HG03520 (cell line): ENCODE measurements at regions not wholly inside any gene's neighbourhood (a gene's known extent, or its start where the extent isn't known, plus 50 kb on each side); places are given as distances from the start of the nearest gene placed in this dataset.

Experiments used
- ATAC-seq: cut with Tn5 transposase; IDR thresholded peaks from one replicate; pipeline ENCODE4 v1.9.1; 2021; ENCODE audit warnings: mild to moderate bottlenecking, moderate library complexity; ENCODE audit not compliant: unreplicated experiment

DNA sequence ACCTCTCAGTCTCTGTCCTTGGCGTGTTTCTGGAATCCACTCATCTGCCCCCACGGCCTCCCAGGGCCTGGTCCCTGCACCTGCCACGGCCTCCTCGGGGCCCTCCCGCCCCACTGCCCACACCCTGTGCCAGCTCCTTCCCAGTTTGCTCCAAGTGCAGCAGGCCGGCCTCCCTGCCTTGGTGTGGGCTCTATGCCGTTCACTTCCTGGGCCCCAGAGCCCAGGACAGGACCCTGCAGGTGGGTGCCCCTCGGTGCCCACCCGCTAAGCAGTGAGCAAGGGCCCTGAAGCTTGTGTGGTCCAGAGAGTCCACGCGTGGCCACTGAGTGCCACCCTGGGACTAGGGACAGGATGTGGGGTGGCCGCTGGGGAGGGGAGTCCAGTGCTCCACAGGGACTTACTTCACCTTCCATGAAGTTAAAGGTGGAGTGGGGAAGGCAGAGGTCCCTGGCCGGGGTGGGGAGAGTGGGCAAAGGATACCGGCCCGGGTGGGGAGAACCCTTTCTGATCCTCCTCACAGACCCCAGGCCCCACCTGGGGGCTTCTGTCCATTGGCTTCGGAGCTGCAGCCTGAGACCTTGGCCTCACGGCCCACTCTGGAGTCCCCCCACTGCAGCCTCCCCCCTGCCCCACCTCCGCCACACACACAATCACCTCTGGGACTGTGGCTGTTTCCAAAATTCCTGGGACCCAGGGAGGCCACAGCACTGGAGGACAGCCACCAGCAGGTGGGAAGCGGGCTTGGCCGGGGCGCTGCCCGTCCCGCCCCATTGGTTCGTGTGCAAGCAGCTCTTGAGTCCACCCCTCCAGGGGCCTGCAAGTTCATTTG lies 60.0 kb upstream of the NKX1-1 start:
- ATAC-seq: no peak

DNA sequence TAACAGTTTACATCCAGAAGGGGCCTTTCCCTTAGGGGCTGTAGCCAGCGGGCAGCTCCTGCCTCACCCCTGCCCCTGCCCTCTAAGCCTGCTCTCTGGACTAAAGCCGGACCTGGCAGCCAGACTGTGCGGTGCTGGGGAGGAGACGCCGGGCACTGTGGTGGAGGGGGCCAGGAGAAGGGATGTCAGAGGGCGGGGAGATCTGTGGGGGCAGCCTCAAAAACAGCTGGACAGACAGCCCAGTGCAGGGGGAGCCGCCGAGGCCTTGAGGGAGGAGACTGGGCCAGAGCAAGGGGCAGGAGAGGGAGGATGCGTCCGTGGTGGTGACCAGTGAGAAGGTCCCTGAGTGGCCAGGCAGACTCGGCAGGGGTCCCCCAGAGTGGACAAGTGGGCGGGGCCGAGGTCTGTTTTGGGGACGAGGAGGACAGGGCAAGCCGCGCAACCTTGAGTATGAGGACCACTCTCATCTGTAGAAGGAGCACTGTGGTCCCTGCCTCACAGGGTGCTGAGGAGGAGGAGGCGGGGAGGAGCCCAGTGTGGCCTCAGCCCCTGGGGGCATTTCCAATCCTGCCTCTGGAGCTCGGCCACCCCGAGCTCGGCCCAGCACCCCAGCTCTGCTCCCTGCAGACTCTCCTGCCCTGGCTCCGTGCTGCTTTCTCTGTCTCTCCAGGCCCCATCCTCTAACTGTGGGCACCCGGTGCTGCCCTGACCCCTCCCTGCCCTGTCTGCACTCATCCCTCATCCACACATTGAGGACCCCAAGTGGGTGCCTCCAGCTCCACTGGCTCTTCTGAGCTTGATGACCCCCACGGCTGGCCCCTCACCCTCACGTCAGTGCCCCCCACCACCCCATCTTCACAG lies 59.2 kb upstream of the NKX1-1 start:
- no peak for ATAC-seq

DNA sequence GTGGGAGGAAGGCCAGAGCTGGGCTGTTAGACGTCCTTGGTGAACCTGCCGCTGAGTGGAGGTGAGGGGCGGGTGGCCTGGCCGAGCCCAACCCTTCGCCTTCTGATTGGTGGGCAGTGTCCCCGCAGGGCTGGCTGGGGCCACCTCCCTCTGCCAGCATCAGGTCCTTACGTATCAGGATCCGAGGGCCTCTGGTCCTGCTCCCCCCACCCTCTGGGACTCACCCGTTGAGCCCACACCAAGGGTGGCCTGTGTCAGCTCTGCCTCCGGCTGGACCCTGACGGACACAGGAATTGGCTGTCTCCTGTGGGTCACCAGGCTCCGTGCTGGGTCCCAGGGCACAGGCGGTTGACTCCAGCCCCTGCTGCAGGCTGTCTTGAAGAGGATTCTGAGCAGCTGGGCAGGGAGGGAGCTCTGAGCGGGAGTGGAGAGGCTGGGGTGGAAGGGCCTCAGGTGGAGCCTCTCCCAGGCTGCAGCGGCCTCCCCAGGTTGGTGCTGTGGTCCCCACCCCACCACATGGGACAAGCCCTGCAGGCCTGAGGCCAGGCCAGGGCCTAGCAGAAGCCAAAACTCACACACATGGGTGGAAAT lies 58.4 kb upstream of the NKX1-1 start:
- no peak for ATAC-seq

DNA sequence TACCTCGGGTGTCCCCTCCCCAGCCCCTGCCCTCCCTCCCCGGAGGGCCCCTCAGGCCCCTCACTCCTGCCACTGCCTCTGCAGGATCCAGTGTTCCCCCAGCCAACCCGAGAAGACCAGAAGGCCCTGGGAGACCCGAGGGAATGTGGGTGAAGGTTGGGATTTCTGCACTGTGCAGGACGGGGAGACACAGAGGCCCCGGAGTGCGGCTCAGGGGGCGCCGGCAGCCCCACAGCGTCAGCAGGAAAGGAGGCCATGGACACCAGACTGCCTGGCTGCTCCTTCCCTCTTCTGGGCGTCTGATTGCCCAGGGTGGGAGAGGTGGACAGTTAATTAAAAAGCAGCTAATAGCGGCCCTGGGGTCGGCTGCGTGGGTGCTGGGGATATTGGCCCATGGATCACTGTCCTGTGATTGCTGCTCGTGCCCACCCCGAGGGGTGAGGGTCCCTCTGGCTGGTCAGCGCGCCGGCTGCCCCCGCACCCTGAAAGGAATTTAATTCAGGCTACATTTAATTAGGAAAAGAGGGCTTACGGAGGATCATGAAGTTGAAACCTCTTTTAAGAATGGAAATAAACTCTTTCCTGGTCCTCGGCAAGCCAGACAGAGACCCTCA lies 57.8 kb upstream of the NKX1-1 start:
- no peak for ATAC-seq

DNA sequence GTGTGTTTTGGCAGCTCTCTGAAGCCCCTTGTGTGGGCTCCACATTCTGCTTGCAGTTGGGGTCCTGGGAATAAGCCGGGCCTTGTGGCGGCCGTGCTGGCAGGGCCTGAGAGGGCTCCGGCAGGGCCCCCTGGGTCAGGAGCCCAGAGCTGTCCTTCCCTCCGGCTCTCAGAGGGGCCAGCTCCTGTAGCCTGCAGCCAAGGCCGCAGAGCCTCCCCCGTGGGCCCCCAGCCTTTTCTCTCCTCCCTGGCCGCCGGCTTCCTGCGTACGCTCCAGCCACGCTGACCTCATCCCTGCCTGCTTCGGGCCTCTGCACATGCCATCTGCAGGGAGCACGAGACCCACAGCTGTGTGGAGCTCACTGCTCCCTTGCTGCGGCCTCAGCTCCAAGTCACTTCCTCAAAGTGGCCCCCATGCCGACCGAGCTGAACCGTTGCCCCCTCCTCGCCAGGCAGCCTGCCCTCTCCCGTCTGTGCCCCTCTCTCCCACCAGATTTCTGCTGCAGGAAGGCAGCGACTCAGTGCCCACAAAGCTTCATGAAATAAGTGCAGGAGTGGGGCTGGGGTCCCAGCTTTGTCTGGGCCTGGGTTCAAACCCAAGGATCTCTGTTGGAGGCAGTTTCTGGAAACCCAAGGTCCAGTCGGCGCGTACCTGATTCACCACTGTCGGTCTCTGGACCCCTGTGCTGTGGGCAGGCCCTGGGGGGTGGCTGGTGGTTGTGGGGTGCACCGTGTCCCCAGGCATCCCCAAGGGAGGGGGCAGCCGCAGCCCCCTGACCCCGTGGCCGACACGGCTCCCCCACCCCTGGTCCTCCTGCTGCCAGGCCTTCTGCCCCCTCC lies 57.1 kb upstream of the NKX1-1 start:
- ATAC-seq: no peak

DNA sequence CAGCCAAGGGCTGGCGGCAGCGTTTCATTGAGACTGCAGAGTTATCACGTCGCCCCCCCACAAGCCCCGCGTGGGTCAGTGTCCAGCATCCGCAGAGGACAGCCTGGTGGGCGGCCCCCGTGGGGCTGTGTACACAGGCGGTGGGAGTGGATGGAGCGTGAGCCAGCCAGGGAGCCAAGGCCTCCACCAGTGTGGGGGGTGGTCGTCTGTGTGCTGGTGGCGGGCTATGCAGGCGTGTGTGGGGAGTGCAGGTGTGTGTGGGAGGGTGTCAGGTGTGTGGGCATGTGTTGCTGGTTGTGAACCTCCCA lies 56.5 kb upstream of the NKX1-1 start:
- no peak for ATAC-seq

DNA sequence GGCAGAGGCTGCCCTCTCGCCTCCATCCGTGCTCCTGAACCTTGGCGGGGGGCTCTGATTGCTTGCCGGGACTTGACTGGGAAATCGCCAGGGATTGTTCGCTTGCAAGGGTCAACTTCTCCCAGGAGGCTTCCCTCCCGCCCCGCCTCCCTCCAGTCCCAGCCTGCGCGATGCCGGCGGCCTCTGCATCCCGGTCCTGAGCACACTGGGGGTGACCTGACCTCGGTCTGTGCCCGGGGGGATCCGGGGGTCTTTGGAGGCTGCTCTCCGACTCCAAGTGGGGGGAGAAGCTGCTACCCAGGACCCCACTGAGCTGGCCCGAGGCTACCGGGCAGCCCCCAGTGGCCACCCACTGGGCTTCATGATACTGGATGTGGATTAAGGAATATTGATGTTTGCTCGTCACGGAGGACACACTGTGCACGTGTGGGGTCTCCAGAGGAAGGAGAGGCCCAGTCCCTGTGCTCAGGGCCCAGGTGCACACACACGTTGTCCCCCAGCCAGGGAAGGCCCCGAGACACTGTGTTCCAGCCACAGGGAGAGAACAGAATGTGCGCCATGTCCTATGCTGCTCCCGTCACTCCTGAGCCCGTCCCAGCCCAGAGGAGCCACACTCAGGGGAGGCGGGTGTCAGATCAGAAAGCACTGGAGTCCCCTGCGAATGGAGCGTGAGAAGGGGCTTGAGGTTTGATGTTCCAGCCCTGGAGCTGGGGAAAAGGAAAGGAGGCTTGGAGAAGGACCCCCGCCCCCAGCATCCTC lies 55.9 kb upstream of the NKX1-1 start:
- ATAC-seq: no peak

DNA sequence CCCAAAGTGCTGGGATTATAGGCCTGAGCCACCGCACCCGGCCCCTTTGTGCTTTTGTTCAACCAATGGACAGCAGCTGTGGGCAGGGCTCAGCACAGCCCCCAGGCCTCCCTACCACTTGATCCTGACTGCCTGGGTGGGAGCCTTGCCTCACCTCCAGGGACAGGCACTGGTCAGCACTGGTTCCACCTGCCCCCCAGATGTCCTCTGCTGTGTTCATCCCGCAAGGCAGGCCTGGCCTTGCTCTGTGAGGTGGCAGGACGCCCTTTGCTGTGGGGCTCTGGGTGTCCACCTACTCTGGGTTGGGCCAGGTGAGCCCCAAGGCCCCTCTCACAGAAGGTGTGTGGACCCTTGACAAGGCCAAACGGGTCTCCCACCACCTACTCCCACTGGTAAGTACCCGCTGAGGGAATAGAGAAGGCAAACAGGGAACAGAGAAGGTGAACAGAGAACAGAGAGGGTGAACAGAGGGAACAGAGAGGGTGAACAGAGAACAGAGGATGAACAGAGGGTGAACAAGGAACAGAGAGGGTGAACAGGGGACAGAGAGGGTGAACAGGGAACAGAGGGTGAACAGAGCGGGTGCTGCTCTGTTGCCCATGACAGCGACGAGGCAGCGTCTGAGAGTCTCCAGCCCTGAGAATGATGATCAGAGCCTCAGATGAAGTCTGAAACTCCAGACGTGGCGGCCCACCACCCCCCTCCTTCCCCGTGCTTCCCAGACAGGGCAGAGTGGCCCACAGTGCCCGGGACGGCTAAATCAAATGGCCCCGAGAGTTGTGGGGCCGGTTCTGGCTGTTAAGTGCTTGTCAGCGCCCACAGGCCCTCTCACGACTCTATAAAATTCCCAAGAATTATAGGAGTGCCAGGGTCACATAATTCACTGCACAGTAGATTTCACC lies 55.0 kb upstream of the NKX1-1 start:
- no peak for ATAC-seq

DNA sequence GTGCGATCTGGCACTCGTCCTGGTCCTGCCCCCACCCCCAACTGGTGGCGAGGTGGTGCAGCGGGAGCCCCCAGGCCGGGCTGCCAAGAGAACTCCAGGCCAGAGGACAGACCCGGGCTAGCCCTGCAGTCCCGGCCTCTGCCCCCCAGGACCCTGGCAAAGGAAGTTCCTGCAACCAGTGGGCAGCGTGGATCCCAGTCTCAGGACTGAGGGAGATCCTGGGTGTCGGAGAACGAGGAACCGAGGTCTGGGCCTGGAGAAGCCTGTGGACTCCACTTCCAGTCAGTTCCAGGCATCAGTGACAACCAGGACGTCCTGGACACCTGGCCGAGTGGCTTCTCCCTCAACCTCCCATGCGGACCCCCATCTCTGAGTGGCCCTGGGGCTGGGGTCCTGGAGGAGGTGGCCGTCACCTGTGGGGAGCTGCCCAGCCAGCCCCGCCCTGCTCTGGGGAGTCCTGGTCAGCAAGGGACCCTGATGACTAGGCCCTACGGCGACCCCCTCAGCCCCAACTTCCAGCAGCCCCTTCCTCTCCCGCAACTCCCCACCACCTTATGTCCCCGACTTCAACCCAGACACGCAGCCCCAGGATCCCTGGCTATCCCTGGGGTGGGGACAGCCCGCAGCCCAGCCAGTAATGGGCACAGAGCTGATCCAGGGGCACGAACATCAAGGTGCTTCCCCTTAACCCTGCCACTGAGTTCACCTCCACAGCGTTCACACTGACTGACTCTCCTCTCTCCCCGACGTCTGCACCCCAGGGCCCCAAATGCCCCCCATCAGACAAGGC lies 53.7 kb upstream of the NKX1-1 start:
- ATAC-seq: no peak

DNA sequence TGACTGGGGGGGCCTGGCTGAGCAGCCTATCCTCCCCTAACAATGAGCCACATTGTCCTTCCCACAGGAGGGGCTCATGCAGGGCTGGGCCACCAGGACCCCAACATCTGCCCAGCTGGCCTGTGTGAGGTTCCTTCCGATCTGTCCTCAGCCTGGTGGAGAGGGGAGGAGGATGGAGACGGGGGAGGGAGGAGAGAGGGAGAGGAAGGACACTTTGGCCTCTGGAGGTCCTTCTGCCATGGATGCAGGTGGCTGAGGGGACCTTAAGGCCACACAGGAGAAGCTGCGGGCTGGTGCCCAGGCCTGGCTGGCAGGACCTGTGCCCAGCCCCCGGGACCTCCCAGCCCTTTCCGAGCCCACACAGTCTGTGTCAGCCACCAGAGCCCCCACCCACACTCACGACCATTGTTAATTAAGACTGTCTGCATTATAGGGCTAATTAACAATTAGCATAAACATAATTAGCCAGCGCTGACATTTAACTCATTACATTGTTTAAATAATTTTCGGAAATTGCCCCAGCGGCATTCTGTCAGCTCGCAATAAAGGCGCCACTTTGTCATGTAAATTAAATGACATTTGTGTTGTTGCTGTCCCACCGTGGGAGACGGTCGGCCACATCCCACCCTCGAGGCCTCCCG lies 53.0 kb upstream of the NKX1-1 start:
- ATAC-seq: no peak

DNA sequence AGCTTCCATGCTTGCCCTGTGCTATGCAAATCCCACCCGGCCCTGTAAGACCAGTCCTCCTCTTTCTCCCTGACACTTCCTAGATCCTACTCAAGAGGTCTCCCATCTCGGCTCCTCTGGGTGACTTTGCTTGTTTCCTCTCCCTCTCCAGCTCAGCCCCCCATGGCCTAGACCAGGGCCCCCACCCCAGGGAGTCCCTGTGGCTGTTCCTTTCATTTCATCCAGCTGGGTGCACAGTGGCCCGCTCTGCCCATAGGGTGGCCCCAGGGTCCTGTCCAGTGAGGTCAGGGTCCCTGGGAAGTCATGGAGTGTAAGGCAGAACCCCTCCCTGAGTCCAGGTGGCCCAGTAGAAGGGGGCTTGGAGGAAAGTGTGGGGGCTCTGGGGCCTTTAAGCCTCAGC lies 52.3 kb upstream of the NKX1-1 start:
- ATAC-seq: no peak
